Brain pericyte (primary cell): ENCODE measurements at regions not wholly inside any gene's neighbourhood (a gene's known extent, or its start where the extent isn't known, plus 50 kb on each side); places are given as distances from the start of the nearest gene placed in this dataset.
"Not testable (repeated sequence)": the region's sequence is repeated elsewhere in the genome, so short reads cannot be mapped to it uniquely, and the experiment has no call there.

Source experiments
- DNase-seq: peaks from one replicate; pipeline ENCODE4 v3.0.0-alpha.2; 2012; ENCODE audit warnings: low read depth, low spot score

DNA sequence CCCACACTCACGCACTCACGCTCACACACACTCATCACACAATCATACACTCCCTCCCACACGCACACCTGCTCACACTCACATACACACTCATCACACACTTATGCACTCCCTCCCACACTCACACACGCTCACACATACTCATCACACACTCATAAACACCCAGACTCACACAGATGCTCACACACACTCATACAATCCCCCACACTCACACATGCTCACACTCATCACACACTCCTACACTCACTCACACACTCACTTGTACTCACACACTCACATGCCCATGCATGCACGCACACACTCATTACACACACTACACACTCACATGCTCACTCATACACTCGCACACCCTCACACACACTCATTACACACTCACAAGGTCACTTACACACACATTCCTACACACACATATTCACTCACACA, 131.1 kb upstream of the PDE10A start:
- DNase-seq, result no peak

DNA sequence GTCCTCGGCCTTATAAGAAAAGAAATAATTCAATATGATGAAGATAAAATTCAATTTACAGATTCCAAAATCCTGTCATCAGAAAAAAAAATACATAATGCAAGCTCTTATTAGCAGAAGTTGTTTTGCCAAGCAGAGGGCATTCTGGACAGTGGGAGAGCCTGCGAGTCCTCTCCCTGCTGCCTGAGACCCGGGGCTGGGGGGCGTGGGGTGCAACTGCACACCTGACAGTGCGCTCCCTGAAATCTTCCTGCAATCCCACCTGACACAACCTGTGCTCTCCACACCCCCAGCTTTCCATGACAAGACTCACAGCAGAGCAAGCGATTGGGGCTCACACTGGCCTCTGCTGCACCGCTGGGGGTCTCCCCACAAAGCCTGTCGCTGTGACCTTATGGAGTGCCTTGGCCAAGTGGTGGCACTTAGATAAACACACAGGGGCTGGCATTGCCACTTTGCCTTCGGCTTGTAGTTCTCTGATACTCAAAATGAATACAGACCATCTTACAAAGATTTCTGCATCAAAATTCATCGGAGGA, 130.3 kb upstream of the PDE10A start:
- no peak for DNase-seq

DNA sequence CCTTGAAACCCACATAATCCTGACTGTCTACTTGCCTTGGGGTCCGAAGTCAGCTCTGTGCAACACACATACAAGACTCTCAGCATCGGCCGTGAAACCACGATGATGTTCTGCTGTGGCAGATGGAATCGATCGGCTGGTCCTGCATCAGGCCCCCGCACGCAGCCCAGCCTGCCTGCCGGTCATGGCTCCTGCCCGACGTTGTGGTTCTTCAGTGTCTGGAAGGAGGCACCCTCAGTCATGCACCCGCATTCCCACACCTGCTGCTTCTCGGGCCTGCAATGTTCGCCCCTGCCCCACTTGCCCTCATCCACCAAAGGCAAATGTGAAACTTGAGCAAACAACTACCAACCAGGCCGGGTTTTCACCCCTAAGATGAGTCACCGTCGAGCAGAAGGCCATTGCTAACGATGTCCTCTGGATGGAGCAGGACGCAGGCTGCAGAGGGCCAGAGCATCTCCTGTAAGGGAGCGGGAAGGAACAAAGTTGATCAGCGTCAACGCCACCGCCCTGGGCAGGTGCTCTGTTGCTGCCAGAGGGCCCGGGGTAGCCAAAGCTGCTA, 128.9 kb upstream of the PDE10A start:
- no peak for DNase-seq

DNA sequence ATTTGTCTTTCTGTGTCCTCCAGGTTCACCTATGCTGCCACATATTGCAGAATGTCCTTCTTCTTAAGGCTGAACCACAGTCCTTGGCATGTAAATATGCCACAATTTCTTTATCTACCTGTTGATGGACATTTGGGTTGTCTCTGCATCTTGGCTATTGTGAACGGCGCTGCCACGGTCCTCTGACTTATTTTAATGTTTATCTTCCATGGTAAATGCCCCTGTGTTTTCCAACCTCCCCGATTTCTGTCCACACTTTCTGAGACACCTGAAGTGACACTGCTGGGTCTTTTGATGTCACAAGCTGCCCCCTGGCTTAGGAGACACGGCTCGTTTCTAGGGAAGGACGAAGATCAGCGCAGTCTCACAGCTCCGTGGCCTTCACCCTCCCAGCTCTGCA, 128.3 kb upstream of the PDE10A start:
- no peak for DNase-seq

DNA sequence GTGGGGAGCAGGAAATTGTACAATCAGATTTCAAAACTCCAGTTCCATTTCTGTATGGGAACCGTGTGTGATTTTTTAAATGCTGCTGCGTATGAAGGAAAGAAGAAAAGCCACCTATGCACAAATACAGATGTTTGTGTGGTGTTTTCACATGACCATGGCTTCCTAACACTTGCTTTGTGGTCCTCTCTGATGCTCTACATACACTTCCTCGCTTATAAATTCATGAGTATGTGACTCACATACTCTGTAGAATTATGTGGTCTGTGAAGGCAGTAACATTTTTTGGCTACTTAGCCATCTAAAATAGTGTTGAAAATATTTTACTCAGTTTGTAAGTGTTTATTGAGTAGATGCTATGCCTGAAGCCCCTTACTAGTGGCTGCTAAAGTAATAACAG, 119.8 kb upstream of the PDE10A start:
- DNase-seq, result no peak

DNA sequence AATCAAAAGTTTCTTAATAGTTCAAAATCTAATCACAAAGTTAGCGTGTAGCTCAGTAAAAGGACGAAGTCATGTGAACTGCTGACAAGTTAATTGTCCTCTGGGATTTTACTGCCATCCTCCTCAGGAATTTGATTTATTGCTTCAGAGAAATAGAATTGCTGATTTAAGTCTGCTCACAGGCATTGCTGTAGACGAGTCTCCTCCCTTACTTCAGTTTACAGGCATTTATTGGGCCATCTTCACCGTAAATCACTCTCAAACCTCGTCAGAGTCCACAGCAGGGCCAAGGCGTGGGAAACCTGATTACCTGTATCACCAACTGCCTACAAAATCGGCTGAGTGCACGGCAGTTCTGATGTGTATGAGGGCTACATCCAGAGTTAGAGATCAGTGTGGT, 119.1 kb upstream of the PDE10A start:
- no peak for DNase-seq

DNA sequence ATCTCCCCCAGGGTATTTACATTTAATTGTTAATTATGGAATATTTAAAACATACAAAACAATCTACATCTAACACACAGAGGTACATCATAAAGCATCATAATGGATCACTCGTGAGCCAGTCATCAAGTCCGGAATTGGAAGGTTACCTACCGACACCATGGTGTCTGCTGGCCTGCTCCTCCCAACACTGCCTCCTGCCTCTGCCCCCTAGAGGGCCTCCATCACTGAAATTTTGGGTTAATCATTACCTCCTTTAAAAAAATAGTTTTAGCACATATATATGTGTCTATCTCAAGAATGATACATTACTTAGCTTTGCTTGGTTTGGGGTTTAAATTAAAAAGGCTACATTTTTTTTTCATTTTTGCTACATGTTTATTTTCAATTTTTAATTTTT, 114.6 kb upstream of the PDE10A start:
- DNase-seq, result no peak

DNA sequence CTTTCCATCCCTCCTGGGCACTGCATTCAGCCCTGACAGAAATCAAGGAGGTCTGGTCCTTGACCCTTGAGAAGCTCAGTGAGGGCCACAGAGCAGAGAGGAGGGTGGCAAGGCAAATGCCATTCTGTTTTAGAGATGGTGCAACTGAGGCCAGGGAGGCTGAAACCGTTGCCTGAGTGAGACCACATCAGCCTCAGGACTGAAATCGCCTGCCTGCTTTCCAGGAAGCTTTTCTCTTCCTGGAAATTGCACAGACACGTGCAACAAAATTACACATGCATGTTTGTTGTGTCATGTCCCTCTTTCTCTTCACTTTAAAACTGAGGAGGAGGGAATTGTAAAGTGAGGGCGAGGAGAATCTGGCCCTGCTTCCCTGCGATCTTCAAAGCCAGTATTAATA, 113.7 kb upstream of the PDE10A start:
- DNase-seq, result no peak

DNA sequence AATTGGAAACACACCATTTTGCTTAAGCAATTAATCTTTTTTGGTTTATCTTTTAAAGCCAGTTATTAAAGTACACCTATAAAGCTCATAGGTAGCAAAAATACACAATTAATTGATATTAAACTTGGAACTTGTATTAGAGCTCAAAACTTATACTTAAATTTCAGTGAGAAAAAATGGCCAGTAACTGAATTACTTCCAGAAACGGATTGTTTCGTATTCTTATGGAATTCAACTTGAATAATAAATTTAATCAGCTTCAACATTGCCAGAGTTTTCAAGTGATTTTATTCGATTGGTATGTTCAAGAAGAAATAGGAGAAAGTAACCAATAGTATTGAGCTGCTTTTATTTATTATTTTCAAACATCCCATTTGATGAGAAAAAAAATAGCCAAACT, 112.7 kb upstream of the PDE10A start:
- DNase-seq, result no peak

DNA sequence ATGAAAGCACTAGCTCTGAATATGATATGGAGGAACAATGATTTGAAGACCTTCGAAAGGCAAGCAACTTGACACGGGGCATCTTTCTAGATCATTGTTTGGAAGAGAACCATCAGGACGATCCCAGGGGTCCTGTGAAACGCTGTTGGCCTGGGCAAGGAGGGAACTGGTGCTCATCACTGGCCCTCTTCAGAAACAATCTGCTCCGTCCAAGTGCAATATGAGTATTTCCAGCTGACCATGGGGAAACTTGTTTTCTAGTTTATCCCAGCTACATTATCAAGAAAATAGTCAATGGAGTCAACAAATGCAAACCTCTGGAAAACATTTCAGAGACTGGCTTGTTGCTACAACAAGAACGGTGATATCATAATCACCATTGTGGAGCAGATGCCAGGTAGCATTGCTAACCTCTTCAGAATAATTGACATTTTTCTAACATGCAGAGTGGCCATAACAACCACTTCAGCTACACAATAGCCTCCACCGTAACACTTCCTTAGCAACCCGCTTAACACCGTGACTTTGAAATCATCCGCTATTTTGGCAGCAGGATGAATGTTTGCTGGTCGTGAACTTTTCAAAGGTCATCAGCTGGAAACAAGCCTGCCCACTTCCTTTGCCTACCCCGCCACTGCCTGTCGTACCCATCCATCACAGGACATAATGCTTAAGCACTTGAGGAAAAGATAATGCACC, 112.0 kb upstream of the PDE10A start:
- DNase-seq, result no peak

DNA sequence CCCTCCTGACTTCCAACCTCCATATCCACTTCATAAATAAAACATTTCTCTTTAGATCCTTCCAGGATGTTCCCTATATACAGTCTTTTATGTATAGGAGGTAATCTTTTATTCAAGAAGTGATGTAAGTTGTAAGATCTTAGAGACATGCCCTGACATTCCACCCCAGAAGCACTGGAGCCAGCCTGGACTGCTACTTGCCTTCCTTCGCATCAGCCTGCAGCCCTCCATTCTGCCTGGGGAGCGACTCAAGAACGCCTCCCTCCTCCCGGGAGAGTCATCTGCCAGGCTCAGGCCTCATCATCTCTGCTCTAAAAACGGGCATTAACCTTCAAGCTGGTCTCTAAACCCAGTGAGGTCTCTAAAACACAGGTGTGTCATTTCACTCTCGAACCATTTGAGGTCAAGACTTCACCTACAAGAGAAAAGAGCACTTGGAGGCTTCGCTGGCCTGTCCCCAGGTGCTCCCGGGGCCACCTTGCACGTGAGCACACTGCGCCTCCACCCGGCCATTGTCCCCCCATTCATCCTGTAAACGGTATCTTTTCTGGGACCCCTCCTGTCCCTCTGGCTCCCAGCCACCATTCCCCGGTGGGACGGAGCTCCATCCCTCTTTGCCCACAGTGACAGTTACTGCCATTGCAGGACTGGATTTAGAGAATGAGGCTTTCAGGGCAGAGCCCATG, 107.5 kb upstream of the PDE10A start:
- no peak for DNase-seq

DNA sequence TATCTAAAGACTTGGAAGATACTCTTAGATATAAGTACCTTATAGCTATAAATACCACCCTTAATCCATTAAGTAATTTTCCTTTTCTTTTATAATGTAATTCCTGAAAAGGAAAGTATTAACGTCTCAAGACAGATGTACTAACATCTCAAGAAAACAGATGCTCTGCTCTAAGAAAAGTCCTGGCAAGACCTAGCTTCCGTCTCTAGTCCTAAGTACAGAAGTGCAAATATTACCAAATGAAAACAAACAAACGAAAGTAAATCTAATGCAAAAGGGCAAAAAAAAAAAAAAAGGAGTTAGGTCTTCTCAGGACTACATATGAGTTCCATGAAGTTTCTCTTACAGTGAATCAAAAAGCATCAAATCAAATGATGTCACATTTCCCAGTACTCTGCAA, 106.8 kb upstream of the PDE10A start:
- no peak for DNase-seq

DNA sequence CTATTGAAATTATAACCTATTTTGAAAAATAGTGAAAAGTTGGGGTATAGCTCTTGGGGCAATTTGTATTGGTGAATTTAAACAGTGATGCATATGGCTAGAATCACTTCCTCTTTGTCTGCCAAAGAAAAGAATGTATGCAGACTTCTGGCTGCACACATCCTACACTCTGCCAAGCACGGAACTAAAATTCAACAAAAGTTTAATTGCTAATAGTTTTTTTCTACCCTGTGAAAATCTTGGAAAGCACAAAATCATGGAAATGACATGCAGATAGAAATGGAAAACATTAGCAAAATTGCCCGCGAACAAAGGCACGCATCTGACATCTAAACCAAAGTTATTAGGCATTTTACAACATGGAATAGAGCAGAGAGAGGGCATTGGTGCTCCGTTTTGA, 106.4 kb upstream of the PDE10A start:
- DNase-seq, result no peak

DNA sequence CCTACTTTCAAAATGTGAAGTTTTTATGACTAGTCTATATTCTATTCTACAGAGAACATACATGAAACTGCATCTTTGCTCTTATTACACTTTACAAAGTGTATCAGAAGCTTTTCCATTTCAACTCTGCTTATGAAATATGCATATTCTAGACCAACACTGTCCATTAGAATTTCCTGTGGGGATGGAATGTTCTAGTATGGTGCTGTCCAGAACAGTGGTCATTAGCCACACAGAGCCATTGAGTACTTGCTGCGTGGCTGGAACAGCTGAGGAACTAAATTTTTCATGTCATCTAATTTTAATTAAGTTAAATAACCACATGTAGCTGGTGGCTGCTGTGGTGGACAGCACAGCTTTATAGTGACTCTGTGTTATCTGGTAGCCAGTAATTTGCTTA, 105.9 kb upstream of the PDE10A start:
- no peak for DNase-seq

DNA sequence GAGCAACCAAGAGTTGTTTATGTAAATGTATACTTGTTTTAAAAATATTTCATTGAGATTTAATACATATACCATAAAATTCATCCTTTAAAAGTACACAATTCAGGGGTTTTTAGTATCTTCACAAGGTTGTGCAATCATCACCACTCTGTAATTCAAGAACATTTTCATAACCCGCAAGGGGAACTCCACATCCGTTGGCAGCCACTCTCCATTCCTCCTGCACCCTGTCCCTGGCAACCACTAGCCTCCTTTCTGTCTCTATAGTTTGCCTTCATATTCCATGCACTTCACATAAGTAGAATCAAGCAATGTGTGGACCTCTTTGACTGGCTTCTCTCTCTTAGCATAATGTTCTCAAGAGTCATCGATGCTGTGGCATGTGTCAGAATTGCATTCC, 104.2 kb upstream of the PDE10A start:
- DNase-seq, result no peak

DNA sequence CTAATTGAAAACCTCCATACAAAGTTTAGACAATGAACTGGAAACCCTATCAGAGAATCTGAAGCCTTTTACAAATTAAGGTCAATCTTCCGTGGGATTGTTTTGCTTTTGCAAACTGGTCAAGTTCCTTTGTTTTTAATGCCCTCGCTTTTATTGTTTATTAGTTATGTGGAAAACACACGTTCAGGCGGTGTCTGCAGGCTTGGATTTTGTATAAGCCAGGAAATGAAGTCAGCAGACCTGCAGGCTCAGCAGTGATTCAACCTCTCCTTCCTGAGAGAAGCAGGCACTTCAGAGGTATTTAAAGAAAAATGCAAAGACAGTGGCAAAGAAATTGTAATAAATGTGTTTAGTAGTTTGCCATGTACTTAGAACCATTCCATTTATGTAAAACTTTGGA, 103.4 kb upstream of the PDE10A start:
- no peak for DNase-seq

DNA sequence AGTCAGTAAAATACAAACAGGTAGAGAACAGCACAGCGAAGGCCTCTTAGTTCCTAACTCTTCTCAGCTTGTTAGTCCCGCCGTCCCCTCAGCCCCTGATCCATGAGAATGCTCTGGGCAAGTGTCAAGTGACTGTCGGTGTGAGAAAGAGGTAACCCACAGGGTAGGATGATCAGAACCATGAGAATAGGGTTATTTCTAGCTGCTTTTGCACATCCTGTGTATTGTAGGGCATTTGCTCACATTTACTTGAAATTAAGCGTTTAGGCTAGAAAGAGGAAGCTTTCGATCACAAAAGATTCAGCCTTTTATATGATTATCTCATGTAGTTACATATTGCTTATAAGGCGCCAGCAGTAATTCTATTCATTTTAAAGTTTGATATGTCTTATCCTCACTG, 103.0 kb upstream of the PDE10A start:
- no peak for DNase-seq

DNA sequence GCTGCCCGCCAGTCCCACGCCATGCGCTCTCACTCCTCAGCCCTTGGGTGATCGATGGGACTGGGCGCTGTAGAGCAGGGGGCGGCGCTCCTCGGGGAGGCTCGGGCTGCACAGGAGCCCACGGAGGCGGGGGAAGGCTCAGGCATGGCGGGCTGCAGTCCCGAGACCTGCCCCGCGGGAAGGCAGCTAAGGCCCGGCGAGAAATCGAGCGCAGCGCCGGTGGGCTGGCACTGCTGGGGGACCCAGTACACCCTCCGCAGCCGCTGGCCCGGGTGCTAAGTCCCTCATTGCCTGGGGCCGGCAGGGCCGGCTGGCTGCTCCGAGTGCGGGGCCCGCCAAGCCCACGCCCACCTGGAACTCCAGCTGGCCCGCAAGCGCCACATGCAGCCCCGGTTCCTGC, 102.2 kb upstream of the PDE10A start:
- not testable (repeated sequence) for DNase-seq

DNA sequence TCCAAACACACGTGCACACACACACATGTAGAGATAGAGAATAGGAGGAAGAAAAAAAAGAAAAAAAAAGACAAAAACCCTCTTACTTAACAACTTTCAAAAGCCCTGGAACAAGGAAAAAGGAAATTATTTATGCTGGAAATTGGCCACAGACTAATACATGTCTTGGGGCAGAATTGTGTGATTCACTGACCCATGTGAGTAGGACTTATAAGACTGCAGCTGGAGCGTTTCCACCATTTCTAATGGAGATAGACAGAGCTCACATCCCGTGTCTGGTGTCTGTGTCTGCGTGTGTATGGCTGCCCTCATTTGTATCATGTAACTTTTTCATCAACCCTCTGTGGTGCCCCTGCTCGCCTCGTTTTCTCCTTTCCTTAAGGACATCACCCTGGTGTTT, 99.8 kb upstream of the PDE10A start:
- DNase-seq, result no peak

DNA sequence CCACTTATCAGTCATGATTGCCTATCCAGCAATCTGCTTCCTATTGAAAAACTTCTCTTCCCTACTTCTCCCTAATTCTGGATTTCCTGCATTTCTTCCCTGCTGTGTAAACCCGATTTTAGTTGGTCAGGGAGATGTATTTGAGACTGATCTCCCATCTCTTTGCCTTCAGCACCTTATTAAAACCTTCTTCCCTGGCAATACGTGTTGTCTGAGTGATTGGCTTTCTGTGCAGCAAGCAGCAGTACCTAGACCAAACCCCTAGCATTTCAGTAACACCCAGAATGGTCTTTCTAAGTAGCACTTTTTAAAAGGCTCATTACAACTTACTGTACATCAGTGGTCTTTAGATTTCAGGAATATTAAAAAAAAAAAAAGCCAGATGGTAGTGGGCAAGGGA, 99.1 kb upstream of the PDE10A start:
- no peak for DNase-seq

DNA sequence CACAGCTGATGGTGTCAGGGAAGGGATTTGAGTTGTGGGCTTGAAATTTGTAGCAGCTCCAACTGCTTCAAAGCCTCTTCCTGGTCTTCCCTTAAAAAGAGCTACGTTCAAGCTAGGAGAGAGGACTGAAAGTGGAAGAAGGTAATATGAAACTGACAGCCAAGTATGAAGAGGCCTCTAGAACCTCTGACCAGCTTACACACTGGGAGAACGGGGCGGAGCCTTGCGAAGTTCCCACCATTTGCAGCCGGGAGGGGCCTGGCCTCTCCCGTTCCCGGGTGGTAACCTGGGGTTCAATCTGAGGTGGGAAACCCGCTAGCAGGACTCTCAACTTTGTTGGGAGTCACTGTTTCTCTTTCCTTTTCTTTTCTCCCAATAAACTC, 97.8 kb upstream of the PDE10A start:
- DNase-seq, result no peak

DNA sequence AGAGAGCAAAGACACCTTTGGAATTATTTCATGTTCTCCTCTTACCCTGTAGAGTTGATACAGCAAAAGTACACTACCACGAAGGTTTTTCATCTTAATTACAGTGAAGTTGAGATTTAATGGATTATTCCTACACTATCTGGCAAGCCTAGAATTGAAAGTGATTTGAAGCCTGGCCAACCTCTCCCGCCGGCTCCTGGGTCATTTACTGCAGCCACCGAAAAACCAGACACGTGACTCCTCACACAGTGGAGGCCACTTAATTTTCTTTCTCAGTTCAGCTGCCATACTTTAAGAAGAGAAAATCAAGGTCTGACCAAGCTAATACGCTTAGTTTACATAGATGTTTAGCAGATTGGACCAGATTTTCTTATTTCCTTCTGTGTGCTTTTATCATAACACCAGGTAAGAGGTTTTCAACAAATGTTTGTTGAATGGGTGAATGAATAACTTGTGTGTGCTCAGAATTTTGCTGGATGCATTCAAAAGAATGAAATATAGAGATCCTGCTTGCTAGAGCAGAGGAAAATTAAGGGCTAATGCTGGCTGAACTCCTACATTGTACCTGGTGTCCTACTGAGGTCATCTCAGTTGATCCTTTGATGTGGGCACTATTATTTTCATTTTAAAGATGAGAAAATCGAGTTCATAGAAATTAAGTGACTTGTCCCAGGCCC, 97.2 kb upstream of the PDE10A start:
- DNase-seq, result no peak

DNA sequence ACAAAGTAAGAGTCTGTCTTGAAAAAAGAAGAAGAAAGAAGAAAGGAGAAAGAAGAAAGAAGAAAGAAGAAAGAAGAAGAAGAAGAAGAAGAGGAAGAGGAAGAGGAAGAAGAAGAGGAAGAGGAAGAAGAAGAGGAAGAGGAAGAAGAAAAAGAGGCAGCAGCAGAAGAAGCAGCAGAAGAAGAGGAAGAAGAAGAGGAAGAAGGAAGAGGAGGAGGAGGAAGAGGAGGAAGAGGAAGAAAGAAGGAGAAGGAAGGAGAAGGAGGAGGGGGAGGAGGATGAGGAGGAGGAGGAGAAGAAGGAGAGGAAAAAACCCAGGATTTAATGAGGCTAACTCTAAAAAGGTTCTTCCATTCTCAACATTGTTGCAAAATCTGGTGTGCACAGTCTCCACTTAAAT, 95.4 kb upstream of the PDE10A start:
- DNase-seq, result no peak
